Stimulated activated CD4-positive, alpha-beta T cell treated with anti-CD3 and anti-CD28 coated beads, Interleukin-2, amount 100 ng/mL, for 24 hours (primary cell): ENCODE measurements at regions not wholly inside any gene's neighbourhood (a gene's known extent, or its start where the extent isn't known, plus 50 kb on each side); places are given as distances from the start of the nearest gene placed in this dataset.

Source experiments
- DNase-seq, 2 donors: peaks; one replicate each; pipeline ENCODE4 v3.0.0-alpha.2; 2020

- DNase-seq: no peak
Measured at GRCh38 chr2:171225302-171225980, 64.7 kb upstream of the TLK1 start.

DNA sequence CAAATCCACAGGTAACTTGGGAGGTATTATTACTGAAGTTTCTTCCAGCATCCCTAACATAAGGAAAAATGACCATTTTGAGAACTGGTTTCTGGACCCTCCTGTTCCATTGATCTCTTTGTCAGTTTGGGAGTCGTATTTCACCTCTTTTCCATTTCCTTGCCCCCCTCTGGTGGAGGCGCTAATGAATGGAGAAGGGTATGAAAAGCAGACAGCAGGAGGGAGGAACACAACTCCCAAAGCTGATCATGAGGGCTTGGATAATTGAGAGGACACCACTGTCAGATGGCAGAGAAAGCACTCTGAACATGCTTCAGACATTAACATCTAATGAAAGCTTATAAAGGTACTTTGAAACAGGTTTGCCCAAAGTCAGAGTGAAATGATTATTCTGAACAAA, 56.6 kb upstream of the TLK1 start:
- no peak for DNase-seq

GRCh38 chr2:171216631-171217030, 55.9 kb upstream of the TLK1 start:
- no peak for DNase-seq

- DNase-seq: no peak
Measured at GRCh38 chr2:171214093-171214492, 53.4 kb upstream of the TLK1 start.

DNA sequence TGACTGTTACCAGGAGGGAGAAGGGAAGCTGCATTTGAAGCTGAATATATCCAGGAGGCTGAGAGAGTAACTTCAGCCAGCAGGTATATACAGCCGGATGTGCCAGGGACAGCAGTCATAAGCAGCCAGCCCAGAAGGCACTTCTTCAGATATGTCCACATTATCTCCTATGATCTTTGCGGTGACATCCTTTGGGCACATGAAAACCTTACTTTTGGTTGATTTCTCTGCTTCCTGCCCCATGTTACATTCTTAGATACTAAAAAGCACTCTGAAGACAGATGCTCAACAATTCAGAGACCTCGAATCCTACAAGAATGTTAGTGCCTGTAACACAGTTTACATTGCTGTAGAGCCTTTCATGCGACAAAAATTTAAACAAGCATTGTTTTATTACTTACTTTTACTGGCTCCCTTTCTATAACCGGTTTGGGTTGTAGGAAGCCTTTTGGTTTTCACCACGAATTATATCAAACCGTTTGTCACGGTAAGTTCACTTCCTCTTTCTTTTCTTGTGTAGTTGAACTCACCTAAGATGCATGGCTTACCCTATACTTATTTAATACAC, 50.3 kb upstream of the TLK1 start:
- peak; percentile 15 to 31 for DNase-seq
